22Rv1 (cell line): ENCODE measurements at regions not wholly inside any gene's neighbourhood (a gene's known extent, or its start where the extent isn't known, plus 50 kb on each side); places are given as distances from the start of the nearest gene placed in this dataset.

Source experiments
- CTCF ChIP-seq: fragments of 450-650 bp; IDR thresholded peaks from 2 replicates; pipeline ENCODE4 v1.5.1; 2017; ENCODE audit warnings: mild to moderate bottlenecking
- ZFX ChIP-seq: fragments of 450-650 bp; IDR thresholded peaks from 2 replicates; pipeline ENCODE4 v1.6.1; 2017; ENCODE audit warnings: antibody characterized with exemption, borderline replicate concordance

GRCh38 chr6:138018297-138018696 lies 88.9 kb downstream of the PERP start:
- no peak for TF ChIP-seq CTCF
- no peak for TF ChIP-seq ZFX
